Neural progenitor cell (in vitro differentiated cells): ENCODE measurements at regions not wholly inside any gene's neighbourhood (a gene's known extent, or its start where the extent isn't known, plus 50 kb on each side); places are given as distances from the start of the nearest gene placed in this dataset.

Source experiments
- DNase-seq: peaks from one replicate; pipeline ENCODE4 v3.0.0-alpha.2; 2016; ENCODE audit warnings: low spot score
- H2AFZ ChIP-seq: fragments of 200-600 bp; sonication (generic); replicated peaks from 2 replicates; pipeline ENCODE4 v1.6.1; 2016; ENCODE audit warnings: antibody characterized with exemption
- H3F3A ChIP-seq: fragments of 200-600 bp; sonication (generic); 2 replicates; pipeline ENCODE4 v1.6.1; 2016; ENCODE audit warnings: antibody characterized with exemption, low read depth
- H3K27ac ChIP-seq: fragments of 200-600 bp; sonication (generic); 2 replicates; pipeline ENCODE4 v1.5.1; 2016; ENCODE audit warnings: mild to moderate bottlenecking
- H3K27me3 ChIP-seq: fragments of 200-600 bp; sonication (generic); 2 replicates; pipeline ENCODE4 v1.6.1; 2016; ENCODE audit warnings: mild to moderate bottlenecking, moderate library complexity
- H3K36me3 ChIP-seq: fragments of 200-600 bp; sonication (generic); 2 replicates; pipeline ENCODE4 v1.5.1; 2016
- H3K4me1 ChIP-seq: fragments of 200-600 bp; sonication (generic); 2 replicates; pipeline ENCODE4 v1.6.1; 2016; ENCODE audit warnings: mixed run types
- H3K4me2 ChIP-seq: fragments of 200-600 bp; sonication (generic); 2 replicates; pipeline ENCODE4 v1.6.1; 2016
- H3K4me3 ChIP-seq: fragments of 200-600 bp; sonication (generic); 2 replicates; pipeline ENCODE4 v1.5.1; 2016
- H3K79me2 ChIP-seq: fragments of 200-600 bp; sonication (generic); 2 replicates; pipeline ENCODE4 v1.6.1; 2016; ENCODE audit warnings: low read depth
- H3K9ac ChIP-seq: fragments of 200-600 bp; sonication (generic); 2 replicates; pipeline ENCODE4 v1.6.1; 2016
- H3K9me3 ChIP-seq: fragments of 200-600 bp; sonication (generic); 2 replicates; pipeline ENCODE4 v1.5.1; 2016; ENCODE audit warnings: low read depth
- H4K20me1 ChIP-seq: fragments of 200-600 bp; sonication (generic); 2 replicates; pipeline ENCODE4 v1.6.1; 2016; ENCODE audit warnings: low read depth
- H3K27ac Mint-ChIP-seq: 3 replicates; pipeline ENCODE4 v1.8.0; 2021; ENCODE audit warnings: mixed read lengths
- H3K27me3 Mint-ChIP-seq: 2 replicates; pipeline ENCODE4 v1.8.0; 2022; ENCODE audit warnings: low read depth, mild to moderate bottlenecking, inconsistent platforms, moderate library complexity, mixed read lengths; ENCODE audit not compliant: insufficient read depth
- H3K36me3 Mint-ChIP-seq: 3 replicates; pipeline ENCODE4 v1.8.0; 2021; ENCODE audit warnings: mixed read lengths
- H3K4me1 Mint-ChIP-seq: 3 replicates; pipeline ENCODE4 v1.8.0; 2021; ENCODE audit warnings: mixed read lengths
- H3K4me3 Mint-ChIP-seq: 3 replicates; pipeline ENCODE4 v1.8.0; 2021; ENCODE audit warnings: mild to moderate bottlenecking, moderate library complexity, mixed read lengths
- H3K9me3 Mint-ChIP-seq: 3 replicates; pipeline ENCODE4 v1.8.0; 2020; ENCODE audit warnings: mixed read lengths
- EZH2 ChIP-seq: fragments of 200-600 bp; sonication (generic); IDR thresholded peaks from 2 replicates; pipeline ENCODE4 v1.6.1; 2017; ENCODE audit warnings: antibody characterized with exemption, mild to moderate bottlenecking, moderate library complexity
- EZH2phosphoT487 ChIP-seq: fragments of 200-600 bp; sonication (generic); IDR thresholded peaks from 2 replicates; pipeline ENCODE4 v1.6.1; 2017; ENCODE audit warnings: antibody characterized with exemption
- TF ChIP-seq, protein P1 (sequence below): fragments of 200-600 bp; sonication (generic); IDR thresholded peaks from 2 replicates; pipeline ENCODE4 v1.5.1; 2017; ENCODE audit warnings: antibody characterized with exemption, mild to moderate bottlenecking

DNA sequence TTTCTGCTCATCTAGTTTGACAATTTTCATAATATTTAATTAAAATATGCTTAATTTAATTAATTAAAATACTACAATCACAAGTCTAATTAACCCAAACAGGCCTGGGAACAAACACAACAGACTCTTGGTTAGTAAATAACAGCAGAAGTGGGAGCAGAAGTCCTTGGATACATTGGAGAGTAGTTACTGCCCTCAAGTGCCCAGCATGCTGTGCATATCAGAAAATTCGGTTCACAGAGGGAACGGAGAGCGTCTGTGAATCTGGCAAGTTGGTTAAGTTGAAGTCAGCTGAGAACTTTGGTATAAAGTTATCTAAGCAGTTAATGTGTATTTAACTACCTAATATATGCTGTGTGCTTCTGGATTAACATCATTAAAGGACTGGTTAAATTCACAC, 87.0 kb upstream of the ATG10 start:
- Mint-ChIP-seq H3K27me3 (no peaks in the 10 kb centered on the region), H3K36me3 (no peaks in the 10 kb centered on the region), H3K27ac (no peak overlapping the region), H3K4me3 (no peak overlapping the region), H3K9me3 (peaks cover 1% of the 10 kb centered on the region), H3K4me1 (peaks cover 11% of the 10 kb centered on the region)
- Histone ChIP-seq H3K9ac (no peak overlapping the region), H3K4me3 (no peak overlapping the region), H3K27ac (no peak overlapping the region), H3K36me3 (no peaks in the 10 kb centered on the region), H3K79me2 (no peaks in the 10 kb centered on the region), H3K4me2 (no peak overlapping the region), H2AFZ (no peak overlapping the region), H4K20me1 (no peaks in the 10 kb centered on the region), H3F3A (no peaks in the 10 kb centered on the region), H3K9me3 (no peaks in the 10 kb centered on the region), H3K27me3 (no peaks in the 10 kb centered on the region), H3K4me1 (peaks cover 5% of the 10 kb centered on the region)
- TF ChIP-seq EZH2phosphoT487, result no peak
- no peak for TF ChIP-seq EZH2
- TF ChIP-seq, protein P1, sequence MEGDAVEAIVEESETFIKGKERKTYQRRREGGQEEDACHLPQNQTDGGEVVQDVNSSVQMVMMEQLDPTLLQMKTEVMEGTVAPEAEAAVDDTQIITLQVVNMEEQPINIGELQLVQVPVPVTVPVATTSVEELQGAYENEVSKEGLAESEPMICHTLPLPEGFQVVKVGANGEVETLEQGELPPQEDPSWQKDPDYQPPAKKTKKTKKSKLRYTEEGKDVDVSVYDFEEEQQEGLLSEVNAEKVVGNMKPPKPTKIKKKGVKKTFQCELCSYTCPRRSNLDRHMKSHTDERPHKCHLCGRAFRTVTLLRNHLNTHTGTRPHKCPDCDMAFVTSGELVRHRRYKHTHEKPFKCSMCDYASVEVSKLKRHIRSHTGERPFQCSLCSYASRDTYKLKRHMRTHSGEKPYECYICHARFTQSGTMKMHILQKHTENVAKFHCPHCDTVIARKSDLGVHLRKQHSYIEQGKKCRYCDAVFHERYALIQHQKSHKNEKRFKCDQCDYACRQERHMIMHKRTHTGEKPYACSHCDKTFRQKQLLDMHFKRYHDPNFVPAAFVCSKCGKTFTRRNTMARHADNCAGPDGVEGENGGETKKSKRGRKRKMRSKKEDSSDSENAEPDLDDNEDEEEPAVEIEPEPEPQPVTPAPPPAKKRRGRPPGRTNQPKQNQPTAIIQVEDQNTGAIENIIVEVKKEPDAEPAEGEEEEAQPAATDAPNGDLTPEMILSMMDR, result no peak
- DNase-seq, result no peak

- Mint-ChIP-seq H3K27me3 (no peaks in the 10 kb centered on the region), H3K27ac (no peak overlapping the region), H3K4me1 (peaks cover 11% of the 10 kb centered on the region), H3K4me3 (no peak overlapping the region), H3K9me3 (no peaks in the 10 kb centered on the region), H3K36me3 (no peaks in the 10 kb centered on the region)
- no peak overlapping the region for H3K27ac ChIP-seq
- no peaks in the 10 kb centered on the region for H3K9me3 ChIP-seq
- TF ChIP-seq, protein P1, result no peak
- TF ChIP-seq EZH2, result no peak
- TF ChIP-seq EZH2phosphoT487, result no peak
- no peak overlapping the region for H3K9ac ChIP-seq
- no peak overlapping the region for H3K4me3 ChIP-seq
- peak overlapping the region; percentile 26 for H2AFZ ChIP-seq
- H3F3A ChIP-seq, result no peaks in the 10 kb centered on the region
- no peak for DNase-seq
- H3K4me2 ChIP-seq, result no peak overlapping the region
- H4K20me1 ChIP-seq, result no peaks in the 10 kb centered on the region
- peaks cover 5% of the 10 kb centered on the region for H3K4me1 ChIP-seq
- no peaks in the 10 kb centered on the region for H3K27me3 ChIP-seq
- H3K79me2 ChIP-seq, result no peaks in the 10 kb centered on the region
- H3K36me3 ChIP-seq, result no peaks in the 10 kb centered on the region
These were observed 88.5 kb upstream of the ATG10 start for GRCh38 chr5:81883371-81883770.

DNA sequence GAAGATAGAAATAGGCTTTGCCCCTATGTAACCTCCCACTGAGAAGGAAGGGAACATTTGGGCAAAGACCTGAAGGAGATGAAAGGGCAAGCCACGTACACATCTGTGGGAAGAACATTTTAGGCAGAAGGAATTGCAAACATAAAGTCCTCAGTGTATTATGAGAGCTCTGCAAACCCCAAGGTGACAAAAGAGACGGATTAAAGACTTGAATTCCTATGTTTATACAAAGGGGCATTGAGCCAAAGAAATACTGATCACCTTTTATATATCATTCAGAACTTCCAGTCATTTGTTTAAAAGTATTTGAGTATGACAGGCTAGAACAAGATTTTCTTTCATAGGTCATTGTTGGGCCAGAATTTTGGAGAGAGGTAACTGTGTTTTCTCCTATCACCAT, 90.2 kb upstream of the ATG10 start:
- Histone ChIP-seq H3K9me3 (no peaks in the 10 kb centered on the region), H3K4me1 (peaks cover 5% of the 10 kb centered on the region), H3K79me2 (no peaks in the 10 kb centered on the region), H3K27ac (no peak overlapping the region), H3F3A (no peaks in the 10 kb centered on the region), H3K4me2 (no peak overlapping the region), H2AFZ (no peak overlapping the region), H3K36me3 (no peaks in the 10 kb centered on the region), H4K20me1 (no peaks in the 10 kb centered on the region), H3K4me3 (no peak overlapping the region), H3K27me3 (no peaks in the 10 kb centered on the region), H3K9ac (no peak overlapping the region)
- Mint-ChIP-seq H3K4me1 (peaks cover 11% of the 10 kb centered on the region), H3K27ac (no peak overlapping the region), H3K9me3 (no peaks in the 10 kb centered on the region), H3K4me3 (no peak overlapping the region), H3K27me3 (no peaks in the 10 kb centered on the region), H3K36me3 (no peaks in the 10 kb centered on the region)
- no peak for DNase-seq
- no peak for TF ChIP-seq EZH2
- no peak for TF ChIP-seq EZH2phosphoT487
- TF ChIP-seq, protein P1, result no peak

- H3K27ac ChIP-seq, result no peak overlapping the region
- DNase-seq, result no peak
- H3K27me3 Mint-ChIP-seq, result no peaks in the 10 kb centered on the region
- no peak overlapping the region for H3K27ac Mint-ChIP-seq
- no peak overlapping the region for H3K4me3 ChIP-seq
- H3F3A ChIP-seq, result no peaks in the 10 kb centered on the region
- peaks cover 5% of the 10 kb centered on the region for H3K4me1 ChIP-seq
- H3K9me3 Mint-ChIP-seq, result no peaks in the 10 kb centered on the region
- no peaks in the 10 kb centered on the region for H3K9me3 ChIP-seq
- H3K4me3 Mint-ChIP-seq, result no peak overlapping the region
- no peak overlapping the region for H3K4me2 ChIP-seq
- no peaks in the 10 kb centered on the region for H3K36me3 ChIP-seq
- H3K9ac ChIP-seq, result no peak overlapping the region
- H2AFZ ChIP-seq, result no peak overlapping the region
- H3K27me3 ChIP-seq, result no peaks in the 10 kb centered on the region
- no peaks in the 10 kb centered on the region for H3K79me2 ChIP-seq
- no peaks in the 10 kb centered on the region for H3K36me3 Mint-ChIP-seq
- H4K20me1 ChIP-seq, result no peaks in the 10 kb centered on the region
- peaks cover 11% of the 10 kb centered on the region for H3K4me1 Mint-ChIP-seq
- TF ChIP-seq EZH2phosphoT487 (no peak), EZH2 (no peak)
- TF ChIP-seq, protein P1, result no peak
These were observed 91.9 kb upstream of the ATG10 start for GRCh38 chr5:81879936-81880335.
